Skeletal muscle satellite cell (primary cell): ENCODE measurements at regions not wholly inside any gene's neighbourhood (a gene's known extent, or its start where the extent isn't known, plus 50 kb on each side); places are given as distances from the start of the nearest gene placed in this dataset.
"Not testable (repeated sequence)": the region's sequence is repeated elsewhere in the genome, so short reads cannot be mapped to it uniquely, and the experiment has no call there.

ENCODE experiments used
- H3K27me3 ChIP-seq: 2 replicates; pipeline ENCODE4 v1.7.0; 2013; ENCODE audit warnings: low read length; ENCODE audit not compliant: control insufficient read depth, insufficient read depth
- H3K36me3 ChIP-seq: 2 replicates; pipeline ENCODE4 v1.7.0; 2013; ENCODE audit warnings: mild to moderate bottlenecking, control low read depth, low read length; ENCODE audit not compliant: insufficient read depth
- H3K4me1 ChIP-seq: 2 replicates; pipeline ENCODE4 v1.7.0; 2013; ENCODE audit warnings: low read length; ENCODE audit not compliant: control insufficient read depth, insufficient read depth
- H3K4me2 ChIP-seq: 2 replicates; pipeline ENCODE4 v1.7.0; 2013; ENCODE audit warnings: mild to moderate bottlenecking, low read length
- H3K4me3 ChIP-seq: 2 replicates; pipeline ENCODE4 v1.7.0; 2013; ENCODE audit warnings: low read length
- H3K9ac ChIP-seq: 2 replicates; pipeline ENCODE4 v1.7.0; 2013; ENCODE audit warnings: mild to moderate bottlenecking, low read depth, low read length, moderate library complexity
- H3K9me3 ChIP-seq: replicated peaks from 2 replicates; pipeline ENCODE4 v1.7.0; 2013; ENCODE audit warnings: mild to moderate bottlenecking, control low read depth, low read length

GRCh38 chr4:27770895-27771294 lies 910.3 kb downstream of the STIM2 start:
- H3K27me3 ChIP-seq: no peaks in the 10 kb centered on the region
- no peak overlapping the region for H3K4me3 ChIP-seq
- H3K4me1 ChIP-seq: no peaks in the 10 kb centered on the region
- no peaks in the 10 kb centered on the region for H3K9me3 ChIP-seq
- no peak overlapping the region for H3K4me2 ChIP-seq
- H3K9ac ChIP-seq: no peak overlapping the region
- H3K36me3 ChIP-seq: no peaks in the 10 kb centered on the region

- H3K9me3 ChIP-seq: no peaks in the 10 kb centered on the region
- no peaks in the 10 kb centered on the region for H3K27me3 ChIP-seq
- no peak overlapping the region for H3K4me2 ChIP-seq
- H3K9ac ChIP-seq: no peak overlapping the region
- no peak overlapping the region for H3K4me3 ChIP-seq
- H3K4me1 ChIP-seq: no peaks in the 10 kb centered on the region
- no peaks in the 10 kb centered on the region for H3K36me3 ChIP-seq
These were observed 914.5 kb downstream of the STIM2 start for GRCh38 chr4:27775156-27775555.

- Histone ChIP-seq H3K9ac (no peak overlapping the region), H3K9me3 (no peaks in the 10 kb centered on the region), H3K4me1 (no peaks in the 10 kb centered on the region), H3K36me3 (no peaks in the 10 kb centered on the region), H3K27me3 (no peaks in the 10 kb centered on the region), H3K4me3 (no peak overlapping the region), H3K4me2 (no peak overlapping the region)
These were observed 919.2 kb downstream of the STIM2 start for GRCh38 chr4:27779827-27780226.

GRCh38 chr4:27787195-27787594 lies 926.6 kb downstream of the STIM2 start:
- Histone ChIP-seq H3K4me1 (peaks cover 16% of the 10 kb centered on the region), H3K9ac (no peak overlapping the region), H3K4me2 (no peak overlapping the region), H3K4me3 (no peak overlapping the region), H3K9me3 (no peaks in the 10 kb centered on the region), H3K36me3 (no peaks in the 10 kb centered on the region), H3K27me3 (no peaks in the 10 kb centered on the region)

DNA sequence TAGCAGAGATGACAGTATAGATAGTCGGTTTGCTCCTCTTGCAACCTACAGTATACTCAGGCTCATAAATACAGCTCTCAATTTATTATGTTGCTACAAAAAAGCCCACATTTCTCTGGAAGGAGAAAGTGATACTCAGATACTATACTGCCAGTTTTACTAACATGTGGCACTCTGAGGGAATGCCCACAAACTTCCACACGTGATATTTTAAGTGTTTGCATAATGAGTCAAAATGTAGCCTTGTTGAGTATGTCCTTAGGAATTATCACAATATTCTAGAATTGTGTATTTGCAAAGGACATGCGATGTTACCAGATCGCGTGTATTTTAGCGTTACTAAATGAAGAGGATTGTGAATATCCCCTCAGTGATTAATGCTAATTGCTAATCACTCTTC lies 929.1 kb downstream of the STIM2 start:
- Histone ChIP-seq H3K27me3 (no peaks in the 10 kb centered on the region), H3K36me3 (no peaks in the 10 kb centered on the region), H3K9ac (no peak overlapping the region), H3K4me1 (peaks cover 16% of the 10 kb centered on the region), H3K4me3 (no peak overlapping the region), H3K9me3 (no peaks in the 10 kb centered on the region), H3K4me2 (no peak overlapping the region)

DNA sequence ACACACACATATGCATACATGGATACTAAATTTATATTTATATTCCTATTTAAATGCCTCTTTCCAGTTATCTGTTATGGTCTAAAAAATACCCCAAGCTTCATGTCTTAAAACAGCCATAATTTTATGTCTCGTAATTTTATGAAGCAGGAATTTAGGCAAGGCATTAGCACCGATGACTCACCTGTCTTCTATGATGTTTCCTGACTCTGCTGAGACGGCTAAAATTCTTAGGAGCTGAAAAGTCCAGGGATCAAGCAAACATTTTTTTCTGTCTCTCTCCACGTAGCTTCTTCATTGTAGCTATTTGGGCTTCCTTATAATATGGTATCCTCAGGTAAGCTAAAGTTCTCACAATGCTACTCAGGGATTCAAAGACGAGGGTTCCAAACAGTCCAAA lies 930.3 kb downstream of the STIM2 start:
- H3K4me1 ChIP-seq: peaks cover 16% of the 10 kb centered on the region
- no peak overlapping the region for H3K4me3 ChIP-seq
- H3K27me3 ChIP-seq: no peaks in the 10 kb centered on the region

GRCh38 chr4:27791640-27792039 lies 931.0 kb downstream of the STIM2 start:
- H3K36me3 ChIP-seq: no peaks in the 10 kb centered on the region
- H3K27me3 ChIP-seq: no peaks in the 10 kb centered on the region
- H3K4me1 ChIP-seq: peaks cover 16% of the 10 kb centered on the region
- H3K9ac ChIP-seq: no peak overlapping the region
- no peak overlapping the region for H3K4me3 ChIP-seq
- no peaks in the 10 kb centered on the region for H3K9me3 ChIP-seq
- no peak overlapping the region for H3K4me2 ChIP-seq

More for the DNA sequence above, 930.3 kb downstream of the STIM2 start:
- no peak overlapping the region for H3K4me2 ChIP-seq
- H3K36me3 ChIP-seq: no peaks in the 10 kb centered on the region
- H3K9ac ChIP-seq: no peak overlapping the region
- H3K9me3 ChIP-seq: no peaks in the 10 kb centered on the region

DNA sequence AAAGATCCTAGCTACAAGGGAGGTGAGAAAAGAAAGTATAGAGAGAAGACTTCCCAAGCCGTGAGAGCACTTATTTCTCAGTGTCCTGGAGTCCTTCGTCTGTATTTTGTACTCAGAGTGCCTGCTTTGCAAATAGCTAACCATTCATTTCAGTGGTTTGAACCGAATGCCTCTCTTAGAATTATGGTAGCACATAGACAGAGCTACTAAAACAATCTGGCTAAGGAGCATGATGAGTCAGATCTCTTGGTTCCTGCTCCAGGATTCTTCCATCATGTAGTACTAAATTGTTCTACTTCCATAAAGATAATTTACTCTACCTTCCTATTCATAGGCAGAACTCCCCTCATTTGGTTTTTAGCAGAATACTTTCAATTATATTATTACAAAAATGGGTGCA lies 946.6 kb downstream of the STIM2 start:
- Histone ChIP-seq H3K9me3 (no peaks in the 10 kb centered on the region), H3K27me3 (no peaks in the 10 kb centered on the region), H3K4me2 (no peak overlapping the region), H3K4me3 (no peak overlapping the region), H3K36me3 (no peaks in the 10 kb centered on the region), H3K9ac (no peak overlapping the region), H3K4me1 (no peaks in the 10 kb centered on the region)

DNA sequence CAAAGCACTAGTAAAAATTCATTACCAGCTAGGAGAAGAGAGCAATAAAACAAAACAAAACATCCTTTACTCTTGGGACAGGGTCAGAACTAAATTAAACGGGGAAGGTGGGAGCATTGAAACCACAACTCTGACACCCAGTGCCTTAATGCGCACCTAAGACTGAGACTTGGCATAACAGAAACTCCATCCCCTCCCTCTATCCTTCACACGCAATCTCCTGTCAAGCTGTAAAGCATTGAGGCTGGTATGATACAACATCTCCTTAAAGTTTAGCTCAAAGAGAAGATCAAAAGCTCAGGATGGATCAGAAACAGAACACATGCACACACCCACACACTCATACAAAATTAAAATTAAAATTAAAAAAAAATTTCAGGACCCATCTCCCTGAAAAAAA lies 951.3 kb downstream of the STIM2 start:
- no peak overlapping the region for H3K4me3 ChIP-seq
- H3K9me3 ChIP-seq: no peaks in the 10 kb centered on the region
- H3K27me3 ChIP-seq: no peaks in the 10 kb centered on the region
- H3K36me3 ChIP-seq: no peaks in the 10 kb centered on the region
- no peak overlapping the region for H3K9ac ChIP-seq
- no peaks in the 10 kb centered on the region for H3K4me1 ChIP-seq
- no peak overlapping the region for H3K4me2 ChIP-seq

DNA sequence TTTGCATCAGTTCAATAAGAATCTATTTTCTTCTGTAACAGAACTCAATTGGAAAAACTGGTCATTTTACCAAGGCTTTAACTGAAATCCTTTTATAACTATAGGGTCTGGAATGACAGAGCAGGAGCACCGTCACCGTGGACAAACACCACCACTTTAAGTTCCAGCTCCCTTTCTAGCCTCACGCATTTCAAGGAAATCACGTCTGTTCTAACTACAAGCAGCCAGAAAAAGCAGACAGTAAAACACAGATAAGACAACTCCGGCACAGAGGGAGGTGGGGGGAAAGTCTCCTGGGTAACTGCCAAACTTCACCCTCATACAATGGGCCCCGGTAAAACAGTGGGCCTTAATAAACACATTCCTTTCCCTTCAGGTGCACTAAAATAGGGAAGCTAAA lies 952.6 kb downstream of the STIM2 start:
- not testable (repeated sequence) for H3K9me3 ChIP-seq, H3K4me2 ChIP-seq, H3K4me3 ChIP-seq, H3K9ac ChIP-seq, H3K27me3 ChIP-seq, H3K36me3 ChIP-seq, H3K4me1 ChIP-seq

DNA sequence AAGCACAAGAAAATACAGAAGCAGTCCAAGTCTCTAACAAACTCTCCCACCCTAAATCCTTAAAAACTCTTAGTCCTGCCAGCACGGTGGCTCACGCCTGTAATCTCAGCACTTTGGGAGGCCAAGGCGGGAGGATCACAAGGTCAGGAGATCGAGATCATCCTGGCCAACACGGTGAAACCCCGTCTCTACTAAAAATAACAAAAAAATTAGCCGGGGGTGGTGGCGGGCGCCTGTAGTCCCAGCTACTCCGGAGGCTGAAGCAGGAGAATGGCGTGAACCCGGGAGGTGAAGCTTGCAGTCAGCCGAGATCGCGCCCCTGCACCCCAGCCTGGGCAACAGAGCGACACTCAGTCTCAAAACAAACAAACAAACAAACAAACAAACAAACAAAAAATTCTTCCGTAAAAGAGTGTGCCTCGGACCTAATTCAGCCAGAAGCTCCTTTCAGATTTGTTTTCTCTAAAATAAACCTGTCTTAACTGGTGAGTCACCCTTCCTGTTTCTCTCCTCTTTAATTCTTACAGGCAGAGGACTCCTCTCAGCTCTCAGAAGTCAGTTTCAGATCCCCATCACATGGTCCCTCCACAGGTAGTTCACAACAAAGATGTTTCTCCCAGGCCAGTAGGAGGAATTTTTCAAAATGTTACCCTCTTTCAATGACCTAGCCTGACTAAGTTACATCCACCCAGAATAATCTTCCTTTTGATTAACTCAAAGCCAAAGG lies 953.2 kb downstream of the STIM2 start:
- not testable (repeated sequence) for H3K4me3 ChIP-seq, H3K9ac ChIP-seq, H3K9me3 ChIP-seq, H3K4me2 ChIP-seq, H3K27me3 ChIP-seq, H3K36me3 ChIP-seq, H3K4me1 ChIP-seq

DNA sequence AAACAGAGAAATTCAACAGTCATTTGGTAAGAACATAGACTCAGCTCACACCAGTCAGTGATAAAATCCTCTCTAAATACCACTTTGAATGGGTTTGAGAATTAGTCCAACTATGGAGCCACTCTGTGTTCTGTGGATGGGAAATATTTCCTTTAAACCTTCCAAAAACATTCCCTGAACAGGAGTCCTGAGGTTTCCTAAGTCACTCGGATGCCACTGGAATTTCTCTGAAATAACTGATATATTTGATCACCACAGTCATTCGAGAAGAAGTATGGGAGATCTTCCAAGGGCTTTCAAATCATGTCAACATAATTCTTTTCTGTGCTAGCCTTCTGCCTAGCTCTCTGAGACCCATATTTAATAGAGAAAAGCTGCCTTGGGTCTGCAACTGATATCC lies 958.6 kb downstream of the STIM2 start:
- H3K4me3 ChIP-seq: no peak overlapping the region
- H3K27me3 ChIP-seq: no peaks in the 10 kb centered on the region
- no peak overlapping the region for H3K4me2 ChIP-seq
- H3K4me1 ChIP-seq: no peaks in the 10 kb centered on the region
- H3K36me3 ChIP-seq: no peaks in the 10 kb centered on the region
- H3K9ac ChIP-seq: no peak overlapping the region
- H3K9me3 ChIP-seq: no peaks in the 10 kb centered on the region
